ENCODE measurements at regions not wholly inside any gene's neighbourhood (a gene's known extent, or its start where the extent isn't known, plus 50 kb on each side); places are given as distances from the start of the nearest gene placed in this dataset.

DNA sequence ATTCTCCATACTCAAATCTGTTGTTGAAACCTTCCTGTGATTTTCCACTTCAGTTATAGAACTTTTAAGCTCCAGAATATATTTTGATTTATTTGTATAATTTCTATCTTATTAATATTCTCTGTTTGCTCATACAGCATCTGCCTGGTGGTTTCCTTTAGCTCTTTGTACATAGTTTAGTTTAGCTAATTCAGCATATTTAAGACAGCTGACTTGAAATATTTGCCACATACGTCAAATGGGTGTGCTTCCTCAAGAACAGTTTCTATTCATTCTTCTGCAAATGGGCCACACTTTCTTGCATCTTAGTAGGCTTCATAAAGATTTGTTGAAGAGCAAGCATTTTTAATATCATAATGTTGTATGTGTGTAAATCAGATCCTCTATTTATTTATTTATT, 101.8 kb downstream of the MAGEC1 start:
- H3K27ac ChIP-seq, result no peak overlapping the region
- no peak overlapping the region for H3K4me3 ChIP-seq
- H3K4me1 ChIP-seq (replicated peaks in 1 of 2), result no peaks in the 10 kb centered on the region
- 20 to 100% (median 59%) methylated on average over 1 of the region's 1 CpG; no CpG with 5 or more reads in 6 of the 10 experiments for WGBS, 10 experiments
- in situ Hi-C loops (cut with MboI; ENCODE audit: low pct_unique_long_range_greater_than_20kb in 2 of 9, low sequenced_read_pairs in 9 of 9, unreplicated experiment in 9 of 9), result no loop called here
- no peak for ATAC-seq (replicated peaks in 6 of 8)

DNA sequence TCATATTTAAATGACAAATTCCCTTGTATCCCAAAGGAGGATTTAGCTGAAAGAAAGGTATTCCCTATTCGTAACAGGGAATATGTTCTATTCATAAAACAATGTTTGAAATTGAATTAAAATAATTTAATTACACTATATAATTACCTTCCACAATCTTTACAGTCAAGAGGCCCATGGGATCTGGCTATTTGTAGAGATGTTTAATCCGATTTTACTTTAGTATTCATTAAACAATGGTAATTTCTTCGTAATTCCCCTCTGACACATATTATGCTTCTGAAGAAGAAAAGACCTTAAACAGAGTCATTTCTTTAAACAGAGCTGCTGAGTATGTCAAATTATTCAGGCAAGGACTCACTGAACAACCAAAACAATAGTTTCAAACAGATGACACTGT, 98.8 kb downstream of the MAGEC1 start:
- Histone ChIP-seq H3K27ac (no peak overlapping the region), H3K4me1 (replicated peaks in 1 of 2) (no peaks in the 10 kb centered on the region), H3K4me3 (no peak overlapping the region)
- 0 to 100% (median 65%) methylated on average over 1 to 3 of the region's 3 CpGs; no CpG with 5 or more reads in 2 of the 10 experiments for WGBS, 10 experiments
- in situ Hi-C loops (cut with MboI; ENCODE audit: low pct_unique_long_range_greater_than_20kb in 2 of 9, low sequenced_read_pairs in 9 of 9, unreplicated experiment in 9 of 9), result no loop called here
- no peak for ATAC-seq (replicated peaks in 6 of 8)

DNA sequence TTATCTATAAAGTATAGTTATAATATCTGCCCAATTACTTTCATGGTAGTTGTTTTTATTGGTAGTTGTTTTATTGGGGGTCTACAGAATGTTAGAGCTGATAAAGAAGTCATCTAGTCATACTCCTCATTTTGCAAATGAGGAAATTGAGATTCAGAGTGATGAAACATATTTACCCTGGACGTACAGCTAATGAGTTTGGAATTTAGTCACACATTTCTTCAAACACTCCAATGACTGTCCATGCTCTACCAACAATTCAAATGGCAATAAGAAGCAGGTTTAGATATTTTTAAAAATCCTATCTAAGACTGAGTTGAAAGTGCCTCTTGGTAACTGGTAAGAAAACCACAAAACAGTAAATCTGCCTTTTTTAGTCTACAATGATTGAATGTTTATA, 98.2 kb downstream of the MAGEC1 start:
- Histone ChIP-seq H3K4me3 (no peak overlapping the region), H3K4me1 (replicated peaks in 1 of 2) (no peaks in the 10 kb centered on the region), H3K27ac (no peak overlapping the region)
- ATAC-seq (replicated peaks in 6 of 8), result no peak
- 0 to 100% (median 33%) methylated on average over 1 of the region's 1 CpG; no CpG with 5 or more reads in 6 of the 10 experiments for WGBS, 10 experiments
- in situ Hi-C loops (cut with MboI; ENCODE audit: low pct_unique_long_range_greater_than_20kb in 2 of 9, low sequenced_read_pairs in 9 of 9, unreplicated experiment in 9 of 9), result no loop called here

DNA sequence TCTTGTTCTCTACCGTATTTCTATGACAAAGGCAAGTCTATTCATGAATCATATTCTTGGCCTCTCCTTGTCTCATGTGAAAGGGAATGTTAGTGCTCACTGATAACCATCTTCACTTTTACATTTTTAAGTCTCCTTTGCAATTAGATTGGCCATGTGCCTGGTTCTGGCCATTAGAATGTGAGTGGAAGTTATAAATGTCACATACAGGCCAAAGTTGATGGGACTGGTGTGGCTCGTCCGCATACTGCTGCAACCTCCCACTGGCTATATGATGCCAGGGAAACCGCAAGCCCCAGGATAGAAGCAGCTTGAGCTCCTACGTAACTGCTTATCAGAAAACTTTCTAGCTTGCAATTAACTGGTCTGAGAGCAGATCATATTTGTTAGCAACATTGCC, 86.1 kb downstream of the MAGEC1 start:
- WGBS, 10 experiments, result 0 to 47% (median 6%) methylated on average over 1 to 5 of the region's 5 CpGs; no CpG with 5 or more reads in 6 of the 10 experiments
- in situ Hi-C loops (cut with MboI; ENCODE audit: low pct_unique_long_range_greater_than_20kb in 2 of 9, low sequenced_read_pairs in 9 of 9, unreplicated experiment in 9 of 9), result no loop called here
- H3K4me3 ChIP-seq, result no peak overlapping the region
- no peak overlapping the region for H3K27ac ChIP-seq
- ATAC-seq (replicated peaks in 6 of 8), result no peak
- H3K4me1 ChIP-seq (replicated peaks in 1 of 2), result no peaks in the 10 kb centered on the region

DNA sequence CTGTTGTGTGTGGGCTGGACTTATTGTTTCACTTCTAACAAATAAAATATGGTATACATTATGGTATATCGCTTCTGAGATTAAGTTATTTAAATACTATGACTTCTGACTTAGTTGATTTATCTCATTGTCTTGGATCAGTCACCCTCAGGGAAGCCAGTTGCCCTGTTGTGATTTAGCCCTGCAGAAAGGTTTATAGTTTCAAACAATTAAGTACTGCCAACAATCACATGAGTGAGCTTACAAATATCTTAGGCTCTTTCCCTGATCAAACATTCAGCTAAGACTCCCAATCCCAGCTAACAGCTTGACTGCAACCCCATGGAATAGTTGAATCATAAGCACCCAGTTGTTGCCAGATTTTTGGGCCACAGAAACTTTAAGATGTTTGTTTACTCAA, 85.4 kb downstream of the MAGEC1 start:
- H3K4me3 ChIP-seq, result no peak overlapping the region
- WGBS, 10 experiments, result 0 to 50% (median 0%) methylated on average over 1 of the region's 1 CpG; no CpG with 5 or more reads in 7 of the 10 experiments
- no peak overlapping the region for H3K27ac ChIP-seq
- ATAC-seq (replicated peaks in 6 of 8), result no peak
- in situ Hi-C loops (cut with MboI; ENCODE audit: low pct_unique_long_range_greater_than_20kb in 2 of 9, low sequenced_read_pairs in 9 of 9, unreplicated experiment in 9 of 9), result no loop called here
- H3K4me1 ChIP-seq (replicated peaks in 1 of 2), result no peaks in the 10 kb centered on the region

DNA sequence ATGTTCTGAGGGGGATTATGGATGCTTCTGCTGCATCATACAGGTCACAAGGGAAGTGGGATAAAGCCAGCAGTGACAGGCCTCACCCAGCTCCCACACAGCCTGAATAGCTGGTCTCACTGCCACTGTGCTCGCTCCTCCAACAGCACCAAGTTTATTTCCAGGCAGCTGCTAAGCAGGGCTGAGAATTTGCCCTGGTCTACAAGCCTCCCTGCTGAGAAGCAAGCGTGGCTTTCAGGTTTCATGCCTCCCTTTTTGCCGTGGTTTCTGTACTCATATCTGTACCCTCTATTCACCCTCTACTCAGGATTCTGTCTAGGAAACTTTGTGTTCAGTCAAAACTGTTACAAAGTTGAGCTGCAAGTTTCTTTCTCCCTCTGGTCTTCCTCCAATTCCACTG, 78.6 kb downstream of the MAGEC1 start:
- H3K27ac ChIP-seq, result no peak overlapping the region
- H3K4me3 ChIP-seq, result no peak overlapping the region
- no peak for ATAC-seq (replicated peaks in 6 of 8)
- 8 to 72% (median 49%) methylated on average over 2 to 3 of the region's 3 CpGs; no CpG with 5 or more reads in 7 of the 10 experiments for WGBS, 10 experiments
- H3K4me1 ChIP-seq (replicated peaks in 1 of 2), result no peaks in the 10 kb centered on the region
- in situ Hi-C loops (cut with MboI; ENCODE audit: low pct_unique_long_range_greater_than_20kb in 2 of 9, low sequenced_read_pairs in 9 of 9, unreplicated experiment in 9 of 9), result no loop called here

DNA sequence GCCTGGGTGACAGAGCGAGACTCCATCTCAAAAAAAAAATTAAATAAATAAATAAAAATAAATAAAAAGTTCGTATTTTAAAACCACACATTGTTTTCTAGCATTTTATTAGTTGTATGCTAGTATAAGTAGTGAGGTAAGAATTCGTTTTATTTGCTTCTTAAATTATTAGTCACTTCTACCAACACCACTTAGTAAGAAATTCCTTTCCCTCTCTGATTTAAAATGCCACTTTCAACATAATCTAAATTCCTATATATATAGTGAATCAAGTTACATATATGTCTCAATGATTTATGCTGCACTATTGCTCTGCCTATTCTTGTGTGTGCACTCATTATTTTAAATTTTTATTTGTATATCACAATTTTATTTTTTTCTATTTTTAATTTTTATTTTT, 72.1 kb downstream of the MAGEC1 start:
- Histone ChIP-seq H3K4me3 (no peak overlapping the region), H3K27ac (no peak overlapping the region), H3K4me1 (replicated peaks in 1 of 2) (no peaks in the 10 kb centered on the region)
- whole genome bisulfite sequencing, 10 experiments, result 0 to 80% (median 53%) methylated on average over 1 to 2 of the region's 3 CpGs; no CpG with 5 or more reads in 4 of the 10 experiments
- in situ Hi-C loops (cut with MboI; ENCODE audit: low pct_unique_long_range_greater_than_20kb in 2 of 9, low sequenced_read_pairs in 9 of 9, unreplicated experiment in 9 of 9), result no loop called here
- no peak for ATAC-seq (replicated peaks in 6 of 8)

DNA sequence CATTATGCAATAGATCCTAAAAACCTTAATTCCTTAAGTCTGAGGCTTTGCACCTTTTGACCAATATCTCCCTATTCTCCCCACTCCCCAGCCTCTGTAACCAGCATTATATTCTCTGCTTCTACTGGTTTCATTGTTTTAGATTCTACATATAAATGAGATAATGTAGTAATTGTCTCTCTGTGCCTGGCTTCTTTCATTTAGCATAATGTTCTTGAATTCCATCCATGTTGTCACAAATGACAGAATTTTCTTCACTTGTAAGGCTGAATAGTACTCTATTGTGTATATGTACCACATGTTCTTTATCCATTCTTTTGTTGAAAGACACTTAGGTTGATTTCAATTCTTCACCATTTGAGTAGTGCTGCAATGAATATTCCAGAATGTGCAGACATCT, 66.0 kb downstream of the MAGEC1 start:
- Histone ChIP-seq H3K4me3 (no peak overlapping the region), H3K4me1 (replicated peaks in 1 of 2) (no peaks in the 10 kb centered on the region), H3K27ac (no peak overlapping the region)
- ATAC-seq (replicated peaks in 6 of 8), result no peak
- in situ Hi-C loops (cut with MboI; ENCODE audit: low pct_unique_long_range_greater_than_20kb in 2 of 9, low sequenced_read_pairs in 9 of 9, unreplicated experiment in 9 of 9), result no loop called here

DNA sequence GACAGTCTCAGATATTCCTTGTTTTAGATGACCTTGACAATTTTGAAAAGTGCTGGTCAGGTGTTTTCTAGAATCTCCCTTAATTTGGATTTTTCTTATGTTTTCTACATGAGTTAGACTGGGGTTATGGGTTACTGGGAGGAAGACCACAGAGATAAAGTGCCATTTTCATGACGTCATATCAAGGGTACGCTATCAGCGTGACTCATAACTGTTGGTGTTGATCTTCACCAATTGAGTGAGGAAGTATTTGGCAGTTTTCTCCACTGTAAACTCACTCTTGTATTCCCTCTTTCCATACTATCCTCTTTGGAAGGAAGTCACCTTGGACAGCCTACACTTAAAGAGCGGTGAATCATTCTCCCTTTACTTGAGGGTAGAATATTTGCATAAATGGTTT, 56.9 kb downstream of the MAGEC1 start:
- Histone ChIP-seq H3K4me3 (no peak overlapping the region), H3K4me1 (replicated peaks in 1 of 2) (no peaks in the 10 kb centered on the region), H3K27ac (no peak overlapping the region)
- ATAC-seq (replicated peaks in 6 of 8), result no peak
- WGBS, 10 experiments, result 60 to 100% (median 97%) methylated on average over 1 to 4 of the region's 4 CpGs; no CpG with 5 or more reads in 4 of the 10 experiments
- in situ Hi-C loops (cut with MboI; ENCODE audit: low pct_unique_long_range_greater_than_20kb in 2 of 9, low sequenced_read_pairs in 9 of 9, unreplicated experiment in 9 of 9), result no loop called here

Data from motor neuron (in vitro differentiated cells).